ENCODE measurements at regions not wholly inside any gene's neighbourhood (a gene's known extent, or its start where the extent isn't known, plus 50 kb on each side); places are given as distances from the start of the nearest gene placed in this dataset.

DNA sequence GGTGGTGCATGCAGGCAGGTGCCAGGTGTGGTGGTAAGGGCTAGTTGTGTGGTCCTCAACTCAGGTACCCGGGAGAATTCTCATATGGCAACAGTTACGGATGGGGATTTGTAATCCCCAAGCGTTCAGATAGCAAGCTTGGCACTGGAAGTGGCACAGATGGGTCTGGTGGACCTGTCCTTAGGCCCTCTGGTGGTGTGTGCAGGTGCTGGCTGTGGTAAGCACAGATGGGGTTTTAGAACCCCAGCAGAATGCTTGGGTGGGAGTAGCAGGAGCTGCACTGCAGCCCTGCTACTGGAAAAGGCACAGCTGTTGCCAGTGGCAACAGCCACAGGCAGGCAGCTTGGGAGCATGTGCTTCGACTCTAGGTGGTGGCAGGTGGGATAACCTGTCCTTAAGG lies 948.2 kb upstream of the FAM98A start:
- CTCF ChIA-PET: interaction anchor here (1.0 kb wide), 1 partner anchor 535 kb away, joined by 3 read pairs; no protein-coding TSS in a partner anchor
- TF ChIP-seq ZBTB20 (tag by site-specific recombination; IDR thresholded peaks at IDR 0.05): no peak
- no peak for TF ChIP-seq ZNF169 (tag by site-specific recombination; IDR thresholded peaks at IDR 0.05)
- TF ChIP-seq ZNF280C (tag by site-specific recombination; IDR thresholded peaks at IDR 0.05): no peak
- TF ChIP-seq ZEB2 (tag by site-specific recombination; IDR thresholded peaks at IDR 0.05): no peak
- TF ChIP-seq ZNF114 (tag by site-specific recombination; IDR thresholded peaks at IDR 0.05): no peak
- no peak for TF ChIP-seq MYNN (tag by site-specific recombination; IDR thresholded peaks at IDR 0.05; ENCODE audit: borderline replicate concordance)
- TF ChIP-seq ZNF324 (tag by site-specific recombination; IDR thresholded peaks at IDR 0.05): no peak
- no peak for TF ChIP-seq ZBTB8A (tag by site-specific recombination; IDR thresholded peaks at IDR 0.05)
- no peak for TF ChIP-seq TRIM28 (IDR thresholded peaks at IDR 0.05; ENCODE audit: borderline replicate concordance, low read length)
- no peak for TF ChIP-seq ZNF24 (tag by site-specific recombination; IDR thresholded peaks at IDR 0.05)
- no peak for TF ChIP-seq ZBTB44 (tag by site-specific recombination; IDR thresholded peaks at IDR 0.05)
- TF ChIP-seq ZBTB48 (tag by site-specific recombination; IDR thresholded peaks at IDR 0.05): no peak
- TF ChIP-seq, protein P1, sequence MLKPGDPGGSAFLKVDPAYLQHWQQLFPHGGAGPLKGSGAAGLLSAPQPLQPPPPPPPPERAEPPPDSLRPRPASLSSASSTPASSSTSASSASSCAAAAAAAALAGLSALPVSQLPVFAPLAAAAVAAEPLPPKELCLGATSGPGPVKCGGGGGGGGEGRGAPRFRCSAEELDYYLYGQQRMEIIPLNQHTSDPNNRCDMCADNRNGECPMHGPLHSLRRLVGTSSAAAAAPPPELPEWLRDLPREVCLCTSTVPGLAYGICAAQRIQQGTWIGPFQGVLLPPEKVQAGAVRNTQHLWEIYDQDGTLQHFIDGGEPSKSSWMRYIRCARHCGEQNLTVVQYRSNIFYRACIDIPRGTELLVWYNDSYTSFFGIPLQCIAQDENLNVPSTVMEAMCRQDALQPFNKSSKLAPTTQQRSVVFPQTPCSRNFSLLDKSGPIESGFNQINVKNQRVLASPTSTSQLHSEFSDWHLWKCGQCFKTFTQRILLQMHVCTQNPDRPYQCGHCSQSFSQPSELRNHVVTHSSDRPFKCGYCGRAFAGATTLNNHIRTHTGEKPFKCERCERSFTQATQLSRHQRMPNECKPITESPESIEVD (tag by site-specific recombination; IDR thresholded peaks at IDR 0.05): no peak
- TF ChIP-seq, protein P2, sequence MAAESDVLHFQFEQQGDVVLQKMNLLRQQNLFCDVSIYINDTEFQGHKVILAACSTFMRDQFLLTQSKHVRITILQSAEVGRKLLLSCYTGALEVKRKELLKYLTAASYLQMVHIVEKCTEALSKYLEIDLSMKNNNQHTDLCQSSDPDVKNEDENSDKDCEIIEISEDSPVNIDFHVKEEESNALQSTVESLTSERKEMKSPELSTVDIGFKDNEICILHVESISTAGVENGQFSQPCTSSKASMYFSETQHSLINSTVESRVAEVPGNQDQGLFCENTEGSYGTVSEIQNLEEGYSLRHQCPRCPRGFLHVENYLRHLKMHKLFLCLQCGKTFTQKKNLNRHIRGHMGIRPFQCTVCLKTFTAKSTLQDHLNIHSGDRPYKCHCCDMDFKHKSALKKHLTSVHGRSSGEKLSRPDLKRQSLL (tag by site-specific recombination; IDR thresholded peaks at IDR 0.05): no peak
- no peak for TF ChIP-seq KLF10 (tag by site-specific recombination; IDR thresholded peaks at IDR 0.05)
- no peak for TF ChIP-seq RBAK (tag by site-specific recombination; IDR thresholded peaks at IDR 0.05)
- no peak for TF ChIP-seq AEBP2 (tag by site-specific recombination; IDR thresholded peaks at IDR 0.05; ENCODE audit: borderline replicate concordance)
- no peak for TF ChIP-seq ZNF704 (tag by site-specific recombination; IDR thresholded peaks at IDR 0.05)
- POLR2A ChIA-PET: no interaction called here

More for the DNA sequence above, 948.2 kb upstream of the FAM98A start:
- Histone ChIP-seq H3K4me1 (ENCODE audit: control insufficient read depth, insufficient read depth, low read length) (no peaks in the 10 kb centered on the region), H3K27ac (ENCODE audit: extremely low read depth, low read depth, low read length) (no peak overlapping the region), H3K36me3 (ENCODE audit: control insufficient read depth in 2 of 2, insufficient read depth in 1 of 2, low read length in 2 of 2) (no peaks in the 10 kb centered on the region), H3K4me3 (ENCODE audit: low read depth, low read length) (no peak overlapping the region), H3K9me3 (ENCODE audit: control insufficient read depth, insufficient read depth, low read depth, low read length) (no peaks in the 10 kb centered on the region)

Measured in HEK293 (cell line).